ENCODE measurements at regions not wholly inside any gene's neighbourhood (a gene's known extent, or its start where the extent isn't known, plus 50 kb on each side); places are given as distances from the start of the nearest gene placed in this dataset.
A peak's percentile ranks its signal among the peaks of the same experiment; 100 is the strongest.

DNA sequence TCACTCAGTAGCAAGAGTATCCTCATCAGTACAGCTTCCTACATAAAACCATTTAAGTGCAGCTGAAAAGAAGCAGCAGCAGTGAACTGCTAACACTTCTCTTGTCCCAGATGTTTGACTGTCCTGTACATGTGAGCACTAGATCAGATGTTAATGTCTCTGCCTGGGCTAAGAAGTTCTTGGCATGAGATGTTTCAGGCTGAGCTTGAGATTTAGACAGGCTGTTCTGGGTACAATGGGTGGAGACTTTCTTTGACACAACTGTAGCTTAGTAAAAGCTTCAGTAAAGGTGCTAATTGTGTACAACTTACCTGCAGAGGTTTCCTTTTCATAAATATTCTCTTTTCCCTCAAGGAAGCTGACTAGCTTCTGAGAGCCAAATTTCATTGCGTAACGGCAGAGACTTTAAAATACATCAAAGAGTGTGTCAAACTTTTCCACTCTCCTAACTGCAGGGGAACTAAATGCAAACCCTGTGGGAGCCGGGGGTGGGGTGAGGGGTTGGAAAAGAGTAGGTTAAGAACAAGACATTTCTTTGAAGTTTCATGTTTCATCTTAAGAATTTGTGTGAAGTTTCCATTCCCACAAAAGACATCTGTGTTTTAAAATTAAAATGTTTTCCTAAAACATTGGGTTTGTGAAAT is 82.1 kb upstream of the CCDC190 start:
- TF ChIP-seq CTCF (IDR thresholded peaks at IDR 0.05) = no peak
- intact Hi-C loops (cut with DNase I) = loop anchor here (5.0 kb wide), 1 partner anchor 41 kb away; no protein-coding TSS in a partner anchor
- peak overlapping the region; percentile 58 for H3K27ac ChIP-seq
- H3K9me3 ChIP-seq = no peaks in the 10 kb centered on the region
- H3K27me3 ChIP-seq (ENCODE audit: insufficient read depth in 3 of 3, low read length in 2 of 3) = no peaks in the 10 kb centered on the region
- H3K36me3 ChIP-seq (ENCODE audit: insufficient read depth in 1 of 2, low read depth in 1 of 2) = no peaks in the 10 kb centered on the region
- H3K4me3 ChIP-seq = no peak overlapping the region
- ATAC-seq (peak in 3 of 4 donors; percentile 47 to 93 (median 84)), DNase-seq (peak in 1 of 2 donors; percentile 11)
- peaks cover 16% of the 10 kb centered on the region for H3K4me1 ChIP-seq
- 8 to 22% (median 16%) methylated on average over 3 of the region's 3 CpGs for WGBS, 3 donors

GRCh38 chr1:162941024-162941423 is 80.0 kb upstream of the CCDC190 start:
- Histone ChIP-seq H3K27me3 (ENCODE audit: insufficient read depth in 3 of 3, low read length in 2 of 3) (no peaks in the 10 kb centered on the region), H3K9me3 (no peaks in the 10 kb centered on the region), H3K4me3 (no peak overlapping the region), H3K4me1 (peaks cover 16% of the 10 kb centered on the region), H3K36me3 (ENCODE audit: insufficient read depth in 1 of 2, low read depth in 1 of 2) (no peaks in the 10 kb centered on the region), H3K27ac (no peak overlapping the region)
- intact Hi-C loops (cut with DNase I) = loop anchor here (5.0 kb wide), 1 partner anchor 39 kb away; no protein-coding TSS in a partner anchor
- no peak for DNase-seq
- ATAC-seq = no peak
- WGBS, 3 donors = 78 to 92% (median 81%) methylated on average over 3 of the region's 3 CpGs
- no peak for TF ChIP-seq CTCF (IDR thresholded peaks at IDR 0.05)

- Histone ChIP-seq H3K36me3 (ENCODE audit: insufficient read depth in 1 of 2, low read depth in 1 of 2) (no peaks in the 10 kb centered on the region), H3K27me3 (ENCODE audit: insufficient read depth in 3 of 3, low read length in 2 of 3) (no peaks in the 10 kb centered on the region), H3K4me1 (peaks cover 7% of the 10 kb centered on the region), H3K27ac (no peak overlapping the region), H3K4me3 (no peak overlapping the region), H3K9me3 (no peaks in the 10 kb centered on the region)
- ATAC-seq = no peak
- intact Hi-C loops (cut with DNase I) = no loop called here
- no peak for TF ChIP-seq CTCF (IDR thresholded peaks at IDR 0.05)
- WGBS, 3 donors = 84 to 92% (median 87%) methylated on average over 5 of the region's 5 CpGs
- DNase-seq = no peak
These were observed 78.1 kb upstream of the CCDC190 start for GRCh38 chr1:162939035-162939434.

DNA sequence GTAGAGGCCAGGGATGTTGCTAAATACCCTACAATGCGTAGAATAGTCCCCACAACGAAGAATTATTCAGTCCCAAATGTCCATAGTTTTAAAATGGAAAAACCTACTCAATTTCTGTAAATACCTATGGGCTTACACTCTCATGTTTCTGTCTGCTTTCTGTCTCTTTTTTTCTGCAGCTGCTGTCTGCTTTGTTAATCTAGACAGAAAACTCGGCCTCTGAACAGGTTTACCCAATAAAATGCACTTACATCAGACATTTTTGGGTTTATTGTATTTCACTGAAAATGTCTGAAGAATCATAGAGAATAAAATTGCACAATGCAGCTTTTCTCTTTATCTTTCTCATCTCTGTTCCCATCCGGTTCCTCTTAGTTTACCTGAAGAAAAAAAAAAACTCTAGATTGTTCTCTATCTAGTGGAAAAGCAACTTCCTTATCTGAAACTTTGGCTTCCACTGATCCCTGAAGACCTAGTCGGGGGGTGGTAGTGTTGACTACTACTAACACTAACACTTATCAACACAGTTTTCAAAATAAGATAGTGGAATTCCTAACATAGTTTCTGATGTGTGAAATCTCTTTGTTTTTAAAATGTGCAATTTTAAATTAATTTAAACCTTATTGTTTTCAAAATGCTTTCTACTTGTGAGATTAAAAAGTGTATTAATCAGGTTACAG is 76.9 kb upstream of the CCDC190 start:
- Histone ChIP-seq H3K4me3 (no peak overlapping the region), H3K4me1 (peaks cover 3% of the 10 kb centered on the region), H3K9me3 (no peaks in the 10 kb centered on the region), H3K27ac (no peak overlapping the region), H3K27me3 (ENCODE audit: insufficient read depth in 3 of 3, low read length in 2 of 3) (no peaks in the 10 kb centered on the region), H3K36me3 (ENCODE audit: insufficient read depth in 1 of 2, low read depth in 1 of 2) (no peaks in the 10 kb centered on the region)
- ATAC-seq (no peak), DNase-seq (no peak)
- TF ChIP-seq CTCF (IDR thresholded peaks at IDR 0.05) = no peak
- 59 to 69% (median 62%) methylated on average over 5 of the region's 5 CpGs for WGBS, 3 donors
- intact Hi-C loops (cut with DNase I) = no loop called here

Measured in psoas muscle (tissue), 7 donors.